H9 (cell line): ENCODE measurements at regions not wholly inside any gene's neighbourhood (a gene's known extent, or its start where the extent isn't known, plus 50 kb on each side); places are given as distances from the start of the nearest gene placed in this dataset.

Experiments
- DNase-seq: peaks from one replicate; pipeline ENCODE4 v3.0.0-alpha.2; 2017
- H2AFZ ChIP-seq: one replicate; pipeline ENCODE4 v1.6.1; 2013; ENCODE audit warnings: mild to moderate bottlenecking, low read length, control low read depth, moderate library complexity
- H2AK5ac ChIP-seq: 2 replicates; pipeline ENCODE4 v1.6.1; 2013; ENCODE audit warnings: low read length, control low read depth, mixed read lengths; ENCODE audit not compliant: insufficient read length
- H2BK120ac ChIP-seq: one replicate; pipeline ENCODE4 v1.6.1; 2013; ENCODE audit warnings: low read depth, mild to moderate bottlenecking, low read length, control low read depth, inconsistent platforms; ENCODE audit not compliant: poor library complexity, severe bottlenecking
- H2BK12ac ChIP-seq: 2 replicates; pipeline ENCODE4 v1.6.1; 2013; ENCODE audit warnings: low read length, control low read depth, mixed read lengths, low read depth; ENCODE audit not compliant: insufficient read length
- H2BK15ac ChIP-seq: 2 replicates; pipeline ENCODE4 v1.6.1; 2013; ENCODE audit warnings: low read depth, low read length, control low read depth
- H2BK20ac ChIP-seq: one replicate; pipeline ENCODE4 v1.6.1; 2013; ENCODE audit warnings: low read depth, mild to moderate bottlenecking, low read length, control low read depth, inconsistent platforms; ENCODE audit not compliant: poor library complexity, severe bottlenecking
- H2BK5ac ChIP-seq: 2 replicates; pipeline ENCODE4 v1.6.1; 2013; ENCODE audit warnings: low read length, control low read depth, mixed read lengths; ENCODE audit not compliant: insufficient read length
- H3K14ac ChIP-seq: 2 replicates; pipeline ENCODE4 v1.6.1; 2013; ENCODE audit warnings: low read length, control low read depth; ENCODE audit not compliant: insufficient read depth
- H3K18ac ChIP-seq: 2 replicates; pipeline ENCODE4 v1.6.1; 2013; ENCODE audit warnings: low read depth, mild to moderate bottlenecking, mixed read lengths, low read length, control low read depth; ENCODE audit not compliant: insufficient read length
- H3K23ac ChIP-seq: 2 replicates; pipeline ENCODE4 v1.6.1; 2013; ENCODE audit warnings: low read length, control low read depth, mixed read lengths, low read depth; ENCODE audit not compliant: insufficient read length
- H3K23me2 ChIP-seq: 2 replicates; pipeline ENCODE4 v1.6.1; 2013; ENCODE audit warnings: low read depth, mild to moderate bottlenecking, mixed read lengths, low read length, control low read depth; ENCODE audit not compliant: insufficient read length, poor library complexity, severe bottlenecking
- H3K27ac ChIP-seq: 2 replicates; pipeline ENCODE4 v1.5.1; 2013; ENCODE audit warnings: low read length, control low read depth, mixed read lengths, low read depth; ENCODE audit not compliant: insufficient read length
- H3K27me3 ChIP-seq: 2 replicates; pipeline ENCODE4 v1.6.1; 2013; ENCODE audit warnings: low read length, control low read depth, inconsistent platforms; ENCODE audit not compliant: insufficient read depth
- H3K4ac ChIP-seq: 2 replicates; pipeline ENCODE4 v1.6.1; 2013; ENCODE audit warnings: low read depth, mild to moderate bottlenecking, control low read depth, inconsistent platforms, low read length, moderate library complexity
- H3K4me1 ChIP-seq: 2 replicates; pipeline ENCODE4 v1.6.1; 2013; ENCODE audit warnings: low read length, control low read depth, inconsistent platforms; ENCODE audit not compliant: insufficient read depth
- H3K4me2 ChIP-seq: 2 replicates; pipeline ENCODE4 v1.6.1; 2013; ENCODE audit warnings: low read length, control low read depth, mixed read lengths; ENCODE audit not compliant: insufficient read length, insufficient read depth
- H3K56ac ChIP-seq: 2 replicates; pipeline ENCODE4 v1.6.1; 2013; ENCODE audit warnings: low read depth, mild to moderate bottlenecking, mixed read lengths, low read length, control low read depth; ENCODE audit not compliant: insufficient read length
- H3K79me1 ChIP-seq: 2 replicates; pipeline ENCODE4 v1.6.1; 2013; ENCODE audit warnings: low read depth, mild to moderate bottlenecking, moderate library complexity, low read length, control low read depth, inconsistent platforms; ENCODE audit not compliant: insufficient read depth, poor library complexity, severe bottlenecking
- H3K79me2 ChIP-seq: 2 replicates; pipeline ENCODE4 v1.6.1; 2013; ENCODE audit warnings: low read length, control low read depth, inconsistent platforms; ENCODE audit not compliant: insufficient read depth
- H3K9ac ChIP-seq: 2 replicates; pipeline ENCODE4 v1.6.1; 2013; ENCODE audit warnings: low read length, control low read depth, mixed read lengths; ENCODE audit not compliant: insufficient read length; ENCODE audit errors: extremely low read depth
- H3K9me3 ChIP-seq: one replicate; pipeline ENCODE4 v1.6.1; 2013; ENCODE audit warnings: low read depth, low read length, inconsistent platforms; ENCODE audit not compliant: control insufficient read depth
- H3T11ph ChIP-seq: one replicate; pipeline ENCODE4 v1.6.1; 2013; ENCODE audit warnings: mild to moderate bottlenecking, low read length, control low read depth, inconsistent platforms
- H4K20me1 ChIP-seq: one replicate; pipeline ENCODE4 v1.6.1; 2013; ENCODE audit not compliant: control insufficient read depth, insufficient read length, insufficient read depth
- H4K5ac ChIP-seq: 2 replicates; pipeline ENCODE4 v1.6.1; 2013; ENCODE audit warnings: low read depth, mild to moderate bottlenecking, mixed read lengths, low read length, control low read depth; ENCODE audit not compliant: insufficient read length
- H4K8ac ChIP-seq: replicated peaks from 2 replicates; pipeline ENCODE4 v1.6.1; 2013; ENCODE audit warnings: low read length, control low read depth, mixed read lengths, low read depth; ENCODE audit not compliant: insufficient read length
- H4K91ac ChIP-seq: 2 replicates; pipeline ENCODE4 v1.6.1; 2013; ENCODE audit warnings: low read depth, mild to moderate bottlenecking, moderate library complexity, mixed read lengths, low read length, control low read depth; ENCODE audit not compliant: insufficient read length
- H3K27ac Mint-ChIP-seq, 3 experiments: 2 replicates in 2 of 3; 3 replicates in 1 of 3; pipeline ENCODE4 v1.8.0; 2020 to 2021; ENCODE audit warnings: mixed read lengths in 3 of 3, mild to moderate bottlenecking in 1 of 3, moderate library complexity in 1 of 3
- H3K27me3 Mint-ChIP-seq: 2 replicates; pipeline ENCODE4 v1.8.0; 2021; ENCODE audit warnings: low read depth, mild to moderate bottlenecking, moderate library complexity, mixed read lengths
- H3K36me3 Mint-ChIP-seq, 3 experiments: 2 replicates in 2 of 3; 3 replicates in 1 of 3; pipeline ENCODE4 v1.8.0; 2020 to 2021; ENCODE audit warnings: low read depth in 3 of 3, mixed read lengths in 3 of 3; ENCODE audit not compliant: insufficient read depth in 1 of 3
- H3K4me1 Mint-ChIP-seq, 2 experiments: 2 replicates each; pipeline ENCODE4 v1.8.0; 2020; ENCODE audit warnings: mixed read lengths in 2 of 2
- H3K4me3 Mint-ChIP-seq, 2 experiments: 2 replicates in 1 of 2; 3 replicates in 1 of 2; pipeline ENCODE4 v1.8.0; 2020 to 2021; ENCODE audit warnings: mild to moderate bottlenecking in 2 of 2, mixed read lengths in 2 of 2, moderate library complexity in 1 of 2
- H3K9me3 Mint-ChIP-seq, 2 experiments: 2 replicates in 1 of 2; 3 replicates in 1 of 2; pipeline ENCODE4 v1.8.0; 2020; ENCODE audit warnings: mild to moderate bottlenecking in 2 of 2, mixed read lengths in 2 of 2, moderate library complexity in 1 of 2
- CTCF ChIP-seq: fragments of 200-600 bp; sonication (generic); conservative IDR thresholded peaks from 3 replicates; pipeline ENCODE4 v1.8.0; 2021; ENCODE audit warnings: antibody characterized with exemption, mild to moderate bottlenecking
- WGBS: extraction: QIAGEN DNeasy Blood & Tissue Kit; methylation state at CpG from one replicate; pipeline ENCODE4 v1.1.7; 2013; ENCODE audit warnings: missing lambda C conversion rate, low lambda C conversion rate, mixed read lengths; ENCODE audit not compliant: insufficient read length; ENCODE audit errors: extremely low coverage; 5-methylcytosine and 5-hydroxymethylcytosine counted together

- no peak for DNase-seq
- no peak overlapping the region for H3K4me3 Mint-ChIP-seq
- no peaks in the 10 kb centered on the region for H3K9me3 ChIP-seq
- H3K9me3 Mint-ChIP-seq = no peaks in the 10 kb centered on the region; a peak in 2 of 5 replicates
- H4K8ac ChIP-seq = no peak overlapping the region
- no peak overlapping the region for H2AFZ ChIP-seq
- no peak overlapping the region for H3K4me2 ChIP-seq
- H3K4me1 ChIP-seq = no peaks in the 10 kb centered on the region
- no peaks in the 10 kb centered on the region for H3K36me3 Mint-ChIP-seq
- H2BK12ac ChIP-seq = no peak overlapping the region
- H3K56ac ChIP-seq = no peak overlapping the region
- H3K4me1 Mint-ChIP-seq = no peaks in the 10 kb centered on the region
- H3K4ac ChIP-seq = no peak overlapping the region
- H3T11ph ChIP-seq = no peak overlapping the region
- H2BK5ac ChIP-seq = no peak overlapping the region
- H3K79me2 ChIP-seq = no peaks in the 10 kb centered on the region
- H2BK15ac ChIP-seq = no peak overlapping the region
- H4K91ac ChIP-seq = no peak overlapping the region
- no peaks in the 10 kb centered on the region for H3K23me2 ChIP-seq
- H3K14ac ChIP-seq = no peak overlapping the region
- no peak for TF ChIP-seq CTCF
- H3K79me1 ChIP-seq = no peaks in the 10 kb centered on the region
- no peak overlapping the region for H3K27ac Mint-ChIP-seq
- H3K18ac ChIP-seq = no peak overlapping the region
- no CpG with 5 or more reads among the region's 2 CpGs for WGBS
- H3K9ac ChIP-seq = no peak overlapping the region
- no peak overlapping the region for H2AK5ac ChIP-seq
- H3K27ac ChIP-seq = no peak overlapping the region
- H4K5ac ChIP-seq = no peak overlapping the region
- H3K23ac ChIP-seq = no peak overlapping the region
- H2BK20ac ChIP-seq = no peak overlapping the region
- H3K27me3 Mint-ChIP-seq = no peaks in the 10 kb centered on the region; the same call in 1 of the 2 replicates
- H2BK120ac ChIP-seq = no peak overlapping the region
- H3K27me3 ChIP-seq = no peaks in the 10 kb centered on the region
- H4K20me1 ChIP-seq = no peaks in the 10 kb centered on the region
Measured at GRCh38 chr2:4840791-4841190, 851.4 kb upstream of the SOX11 start.
